ENCODE measurements at regions not wholly inside any gene's neighbourhood (a gene's known extent, or its start where the extent isn't known, plus 50 kb on each side); places are given as distances from the start of the nearest gene placed in this dataset.

GRCh38 chr6:14738497-14738896 is 507.4 kb upstream of the JARID2 start:
- TF ChIP-seq, protein P1, sequence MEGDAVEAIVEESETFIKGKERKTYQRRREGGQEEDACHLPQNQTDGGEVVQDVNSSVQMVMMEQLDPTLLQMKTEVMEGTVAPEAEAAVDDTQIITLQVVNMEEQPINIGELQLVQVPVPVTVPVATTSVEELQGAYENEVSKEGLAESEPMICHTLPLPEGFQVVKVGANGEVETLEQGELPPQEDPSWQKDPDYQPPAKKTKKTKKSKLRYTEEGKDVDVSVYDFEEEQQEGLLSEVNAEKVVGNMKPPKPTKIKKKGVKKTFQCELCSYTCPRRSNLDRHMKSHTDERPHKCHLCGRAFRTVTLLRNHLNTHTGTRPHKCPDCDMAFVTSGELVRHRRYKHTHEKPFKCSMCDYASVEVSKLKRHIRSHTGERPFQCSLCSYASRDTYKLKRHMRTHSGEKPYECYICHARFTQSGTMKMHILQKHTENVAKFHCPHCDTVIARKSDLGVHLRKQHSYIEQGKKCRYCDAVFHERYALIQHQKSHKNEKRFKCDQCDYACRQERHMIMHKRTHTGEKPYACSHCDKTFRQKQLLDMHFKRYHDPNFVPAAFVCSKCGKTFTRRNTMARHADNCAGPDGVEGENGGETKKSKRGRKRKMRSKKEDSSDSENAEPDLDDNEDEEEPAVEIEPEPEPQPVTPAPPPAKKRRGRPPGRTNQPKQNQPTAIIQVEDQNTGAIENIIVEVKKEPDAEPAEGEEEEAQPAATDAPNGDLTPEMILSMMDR (IDR thresholded peaks at IDR 0.05), result no peak
- TF ChIP-seq POLR2A (IDR thresholded peaks at IDR 0.05), result no peak
- TF ChIP-seq EP300 (IDR thresholded peaks at IDR 0.05), result no peak
